Right lobe of liver (tissue), 6 donors: ENCODE measurements at regions not wholly inside any gene's neighbourhood (a gene's known extent, or its start where the extent isn't known, plus 50 kb on each side); places are given as distances from the start of the nearest gene placed in this dataset.

Source experiments
- ATAC-seq, 4 donors: fragments of 200-7000 bp; cut with Tn5 transposase; one replicate each; pipeline ENCODE4 v1.9.1; 2020; ENCODE audit warnings: mild to moderate bottlenecking in 4 of 4, moderate library complexity in 4 of 4
- DNase-seq, 3 donors: peaks; one replicate each; pipeline ENCODE4 v3.0.0-alpha.2; 2020
- H3K27ac ChIP-seq, 3 donors: fragments of 200-600 bp; one replicate each; pipeline ENCODE4 v1.8.0; 2022
- H3K27me3 ChIP-seq, 2 donors: fragments of 200-600 bp; one replicate each; pipeline ENCODE4 v1.8.0; 2022
- H3K36me3 ChIP-seq, 4 donors: fragments of 200-600 bp; sonication (generic) in 1 of 4; one replicate each; pipeline versions ENCODE4 v1.5.1 to v1.8.0; 2017 to 2022; ENCODE audit warnings: control low read depth in 1 of 4
- H3K4me1 ChIP-seq, 4 donors: fragments of 200-600 bp; sonication (generic) in 1 of 4; one replicate each; pipeline versions ENCODE4 v1.5.1 to v1.8.0; 2017 to 2022; ENCODE audit warnings: control low read depth in 1 of 4
- H3K4me3 ChIP-seq, 3 donors: fragments of 200-600 bp; one replicate each; pipeline ENCODE4 v1.8.0; 2022
- H3K9me3 ChIP-seq, 4 donors: fragments of 200-600 bp; sonication (generic) in 1 of 4; one replicate each; pipeline versions ENCODE4 v1.5.1 to v1.8.0; 2017 to 2022; ENCODE audit warnings: control low read depth in 1 of 4
- CTCF ChIP-seq, 4 donors: fragments of 200-600 bp in 3 of 4; fragments of 450-650 bp in 1 of 4; IDR thresholded peaks; one replicate each; pipeline versions ENCODE4 v1.5.1 to v1.8.0; 2016 to 2022; ENCODE audit warnings: antibody characterized with exemption in 4 of 4, mild to moderate bottlenecking in 2 of 4
- POLR2A ChIP-seq: fragments of 450-650 bp; IDR thresholded peaks from one replicate; pipeline ENCODE4 v1.6.1; 2017; ENCODE audit warnings: antibody characterized with exemption, mild to moderate bottlenecking
- WGBS: methylation state at CpG from one replicate; pipeline ENCODE4 v1.1.6; 2018; ENCODE audit warnings: low coverage, low lambda C conversion rate; ENCODE audit not compliant: insufficient coverage; ENCODE audit errors: missing lambda C conversion rate; 5-methylcytosine and 5-hydroxymethylcytosine counted together
- intact Hi-C, 2 donors: fragments of 100-400 bp; cut with DNase I; formaldehyde crosslinking; loops; one replicate each; pipeline versions ENCODE4 v1.11.2 to v1.14.1; 2022
- donor health status: DM: no; HTN: yes; CAD: no.
- donor health status: DM: no; HTN: no; CAD: no.
- donor health status: DM: no; HTN: no; CAD: no.
- donor health status: DM: no; HTN: yes; CAD: no.
- donor health status: DM: no; HTN: yes; CAD: no.

GRCh38 chr12:111024205-111024801 is 103.9 kb upstream of the MYL2 start:
- Histone ChIP-seq H3K27me3 (no peaks in the 10 kb centered on the region), H3K27ac (no peak overlapping the region), H3K36me3 (no peaks in the 10 kb centered on the region), H3K4me1 (no peaks in the 10 kb centered on the region), H3K9me3 (no peaks in the 10 kb centered on the region), H3K4me3 (no peak overlapping the region)
- ATAC-seq (peak; percentile 96 to 99 (median 97)), DNase-seq (peak; percentile 78 to 79 (median 78))
- 6% methylated on average over 8 of the region's 8 CpGs for WGBS
- intact Hi-C loops: loop anchor here (5.0 to 10.0 kb wide), 3 partner anchors 140 to 288 kb away; no protein-coding TSS in a partner anchor
- TF ChIP-seq POLR2A: no peak
- peak; percentile 86 to 95 (median 90) for TF ChIP-seq CTCF (IDR thresholded peaks at IDR 0.05)

GRCh38 chr12:111022386-111022785 is 102.0 kb upstream of the MYL2 start:
- Histone ChIP-seq H3K4me3 (no peak overlapping the region), H3K4me1 (no peaks in the 10 kb centered on the region), H3K27ac (no peak overlapping the region), H3K9me3 (no peaks in the 10 kb centered on the region), H3K36me3 (no peaks in the 10 kb centered on the region), H3K27me3 (no peaks in the 10 kb centered on the region)
- DNase-seq (no peak), ATAC-seq (no peak)
- intact Hi-C loops: loop anchor here (5.0 to 10.0 kb wide), 3 partner anchors 142 to 290 kb away; no protein-coding TSS in a partner anchor
- 88% methylated on average over 4 of the region's 4 CpGs for WGBS
- TF ChIP-seq POLR2A: no peak
- no peak for TF ChIP-seq CTCF (IDR thresholded peaks at IDR 0.05)

GRCh38 chr12:111014547-111014946 is 94.2 kb upstream of the MYL2 start:
- no peaks in the 10 kb centered on the region for H3K27me3 ChIP-seq
- no peak for ATAC-seq
- WGBS: 66% methylated on average over 6 of the region's 6 CpGs

GRCh38 chr12:111012918-111013317 is 92.5 kb upstream of the MYL2 start:
- H3K4me3 ChIP-seq: no peak overlapping the region
- no peak for DNase-seq
- 70% methylated on average over 3 of the region's 3 CpGs for WGBS
- H3K9me3 ChIP-seq: no peaks in the 10 kb centered on the region
- no peak for ATAC-seq
- intact Hi-C loops: no loop called here
- H3K27ac ChIP-seq: no peak overlapping the region
- H3K4me1 ChIP-seq: no peaks in the 10 kb centered on the region
- no peaks in the 10 kb centered on the region for H3K27me3 ChIP-seq
- no peak for TF ChIP-seq POLR2A
- TF ChIP-seq CTCF (IDR thresholded peaks at IDR 0.05): no peak
- no peaks in the 10 kb centered on the region for H3K36me3 ChIP-seq

More at GRCh38 chr12:111014547-111014946, 94.2 kb upstream of the MYL2 start:
- Histone ChIP-seq H3K27ac (no peak overlapping the region), H3K4me3 (no peak overlapping the region), H3K9me3 (no peaks in the 10 kb centered on the region), H3K4me1 (no peaks in the 10 kb centered on the region), H3K36me3 (no peaks in the 10 kb centered on the region)
- intact Hi-C loops: no loop called here
- no peak for TF ChIP-seq CTCF (IDR thresholded peaks at IDR 0.05)
- no peak for TF ChIP-seq POLR2A
- no peak for DNase-seq
